GM21529 (cell line): ENCODE measurements at regions not wholly inside any gene's neighbourhood (a gene's known extent, or its start where the extent isn't known, plus 50 kb on each side); places are given as distances from the start of the nearest gene placed in this dataset.
A peak's percentile ranks its signal among the peaks of the same experiment; 100 is the strongest.
"Not testable (repeated sequence)": the region's sequence is repeated elsewhere in the genome, so short reads cannot be mapped to it uniquely, and the experiment has no call there.

Source experiments
- ATAC-seq: cut with Tn5 transposase; IDR thresholded peaks from one replicate; pipeline ENCODE4 v1.9.1; 2021; ENCODE audit not compliant: unreplicated experiment

- no peak for ATAC-seq
These were observed 378.1 kb upstream of the SORCS1 start for GRCh38 chr10:107542607-107543006.

GRCh38 chr10:107542016-107542415 lies 377.5 kb upstream of the SORCS1 start:
- no peak for ATAC-seq

DNA sequence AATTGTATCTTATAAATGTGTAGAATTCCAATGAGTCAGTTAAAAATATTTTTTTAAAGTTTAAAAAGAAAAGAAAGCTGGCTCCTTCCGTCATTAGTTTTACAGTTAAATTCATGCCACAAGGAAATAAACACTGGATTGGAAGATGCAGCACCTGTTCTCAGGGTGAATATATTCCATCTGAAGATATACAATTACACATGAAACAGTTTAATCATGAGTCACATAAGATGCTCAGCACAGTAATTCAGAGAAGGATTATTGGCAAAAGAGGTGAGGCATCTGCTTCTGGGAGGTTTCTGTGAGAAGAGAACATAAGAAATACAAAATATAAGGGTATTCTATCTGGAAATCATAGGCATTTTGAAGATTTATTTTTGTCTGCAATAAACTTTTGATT lies 376.5 kb upstream of the SORCS1 start:
- no peak for ATAC-seq

DNA sequence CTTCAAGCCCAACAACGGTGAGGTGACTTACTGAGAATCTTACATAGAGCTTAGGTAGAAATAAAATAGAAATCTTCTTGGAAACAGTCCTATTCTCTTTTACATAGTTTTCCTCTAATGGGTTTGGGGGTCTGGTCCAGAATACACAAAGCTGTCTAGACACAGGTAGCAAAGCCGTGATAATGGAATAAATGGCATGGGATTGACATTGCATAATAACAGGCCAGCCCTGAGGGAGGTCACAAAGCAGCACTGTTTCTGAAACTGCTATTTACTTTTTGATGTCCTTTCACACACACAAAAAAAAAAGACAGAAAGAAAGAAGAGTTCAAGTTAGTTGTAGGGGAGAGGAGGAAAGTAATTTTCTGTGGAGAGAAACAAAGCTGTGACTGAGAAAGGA lies 364.8 kb upstream of the SORCS1 start:
- ATAC-seq: no peak

DNA sequence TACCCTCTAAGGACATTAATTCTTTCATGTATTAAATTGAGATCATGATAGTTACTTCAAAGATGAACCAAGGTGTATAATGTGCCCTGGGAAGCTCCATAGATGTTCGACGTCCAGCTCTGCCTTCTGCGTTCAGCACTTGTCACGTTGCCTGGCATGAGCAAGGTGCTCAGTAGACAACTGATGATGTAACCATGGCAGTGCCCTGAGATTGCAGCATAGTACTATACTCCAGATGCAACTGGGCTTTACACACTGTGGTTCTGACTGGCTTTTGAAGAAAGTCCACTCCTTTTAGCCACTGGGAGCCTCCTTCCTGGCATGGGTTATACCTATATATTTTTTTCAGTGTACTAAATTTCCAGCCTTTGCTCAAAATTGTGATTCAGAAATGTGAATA lies 355.8 kb upstream of the SORCS1 start:
- ATAC-seq: no peak

DNA sequence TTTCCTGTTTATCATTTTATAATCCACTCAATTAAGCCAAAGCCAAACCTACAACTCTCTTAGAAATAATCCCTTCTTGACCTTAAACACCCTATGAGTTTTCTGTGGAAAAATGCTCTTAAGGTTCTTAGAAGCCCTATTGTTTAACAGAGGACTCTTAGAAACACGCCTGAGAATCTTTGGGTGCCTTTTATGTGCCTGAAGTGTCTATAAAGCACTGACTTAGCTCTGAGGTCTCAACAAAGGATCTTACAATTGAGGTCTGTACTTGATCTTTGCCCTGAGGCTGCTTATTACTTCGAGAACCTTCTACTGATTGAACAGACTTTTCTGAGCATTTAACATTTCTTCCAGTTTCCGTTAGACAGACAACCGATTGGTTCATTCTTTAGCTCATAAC lies 353.3 kb upstream of the SORCS1 start:
- ATAC-seq: no peak

DNA sequence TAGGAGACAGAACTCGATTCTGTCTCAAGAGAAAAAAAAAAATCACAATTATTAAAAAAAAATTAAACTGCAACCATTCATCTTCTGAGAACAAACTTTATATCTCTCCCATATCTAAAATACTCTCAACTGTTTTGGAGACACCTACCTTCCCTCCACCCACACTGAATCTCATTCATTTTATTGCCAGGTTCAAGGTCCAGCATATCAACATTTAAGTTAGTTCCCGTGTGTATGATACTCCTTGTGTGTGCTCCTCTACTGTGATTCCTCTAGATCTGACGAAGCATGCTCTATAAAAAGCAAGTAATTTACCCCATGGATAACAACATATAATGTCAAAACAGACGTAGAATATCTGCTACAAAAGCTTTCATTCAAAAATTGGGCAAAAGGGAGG lies 351.8 kb upstream of the SORCS1 start:
- no peak for ATAC-seq

DNA sequence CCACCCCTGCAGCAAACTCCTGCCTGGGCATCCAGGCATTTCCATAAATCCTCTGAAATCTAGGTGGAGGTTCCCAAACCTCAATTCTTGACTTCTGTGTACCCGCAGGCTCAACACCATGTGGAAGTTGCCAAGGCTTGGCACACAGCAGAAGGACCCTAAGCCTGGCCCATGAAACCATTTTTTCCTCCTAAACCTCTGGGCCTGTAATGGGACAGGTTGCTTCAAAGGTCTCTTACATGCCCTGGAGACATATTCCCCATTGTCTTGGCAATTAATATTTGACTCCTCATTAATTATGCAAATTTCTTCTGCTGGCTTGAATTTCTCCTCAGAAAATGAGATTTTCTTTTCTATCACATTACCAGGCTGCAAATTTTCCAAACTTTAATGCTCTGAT lies 339.5 kb upstream of the SORCS1 start:
- ATAC-seq: not testable (repeated sequence)

GRCh38 chr10:107502229-107502985 lies 337.9 kb upstream of the SORCS1 start:
- ATAC-seq: no peak

DNA sequence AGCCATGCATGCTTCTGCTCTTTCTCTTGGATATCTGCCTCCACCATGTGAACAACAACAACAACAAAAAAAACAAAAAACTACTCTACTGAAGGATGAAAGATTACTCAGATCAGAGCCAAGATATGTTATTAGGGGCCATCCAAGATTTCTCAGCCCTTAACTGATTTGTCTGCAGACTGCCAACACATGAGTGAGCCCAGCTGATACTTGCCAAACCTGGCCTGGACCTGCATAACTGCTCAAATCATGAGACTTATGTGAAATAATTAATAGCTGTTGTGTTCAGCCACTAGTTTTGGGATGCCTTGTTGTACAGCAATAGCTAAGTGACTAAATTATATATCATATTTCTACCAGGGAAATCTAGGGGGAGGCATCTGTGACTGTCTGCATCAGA lies 334.5 kb upstream of the SORCS1 start:
- ATAC-seq: no peak

DNA sequence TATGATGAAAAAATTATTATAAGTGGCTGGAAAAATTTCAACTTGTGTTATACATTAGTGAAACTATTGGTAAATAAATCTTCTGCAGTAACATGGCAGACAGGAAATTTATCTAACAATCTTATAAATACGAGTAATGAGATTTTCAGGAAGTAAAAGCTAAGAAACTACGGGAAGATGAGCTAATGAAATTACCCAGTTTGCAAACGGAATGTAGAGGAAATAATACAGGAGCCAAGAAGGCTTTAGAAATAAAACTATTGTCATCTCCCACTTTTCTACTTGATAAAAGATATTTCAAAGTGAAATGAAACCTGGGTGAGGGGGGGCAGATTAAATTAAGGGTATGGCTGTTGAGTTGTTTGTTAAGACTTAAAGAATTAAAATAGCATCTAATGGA lies 332.5 kb upstream of the SORCS1 start:
- ATAC-seq: no peak

- no peak for ATAC-seq
These were observed 332.1 kb upstream of the SORCS1 start for GRCh38 chr10:107496594-107496993.

- no peak for ATAC-seq
These were observed 327.9 kb upstream of the SORCS1 start for GRCh38 chr10:107492389-107492788.

DNA sequence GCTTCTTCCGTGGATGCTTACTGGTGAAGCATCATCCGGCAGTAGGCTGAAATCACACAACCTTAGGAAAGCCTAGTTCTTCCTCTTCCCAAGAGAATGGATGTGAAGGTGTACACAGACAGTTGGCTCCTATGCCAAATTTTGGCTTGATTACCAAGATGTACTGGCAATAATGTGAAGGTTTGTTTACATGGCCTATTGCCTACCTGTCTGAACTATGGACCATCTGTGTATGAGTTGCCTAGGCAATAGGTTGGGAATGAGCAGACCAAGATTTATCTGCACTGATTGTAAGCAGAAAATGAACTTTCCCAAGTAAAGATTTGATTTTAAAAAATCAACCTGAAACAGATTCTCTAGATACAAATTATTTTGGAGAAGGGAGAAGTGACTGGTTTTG lies 325.9 kb upstream of the SORCS1 start:
- no peak for ATAC-seq

GRCh38 chr10:107487284-107487683 lies 322.8 kb upstream of the SORCS1 start:
- ATAC-seq: no peak

DNA sequence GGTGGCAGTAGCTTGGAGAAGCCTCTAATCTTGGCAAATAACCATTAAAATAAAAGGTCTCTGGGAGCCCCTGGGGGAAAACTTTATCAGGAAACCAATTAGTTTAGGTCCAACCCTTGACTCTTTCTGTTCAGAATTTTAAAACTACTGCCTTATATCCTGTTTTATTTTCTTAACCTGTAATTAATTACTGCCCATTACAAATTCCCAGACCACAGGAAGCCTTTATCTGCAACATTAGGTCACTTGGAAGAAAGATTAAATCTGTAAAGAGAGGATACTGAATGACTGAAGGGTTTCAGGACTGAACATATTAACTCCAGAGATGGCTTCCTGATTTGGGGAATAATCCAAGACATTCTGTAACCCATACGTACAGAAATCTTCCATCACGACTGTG lies 320.5 kb upstream of the SORCS1 start:
- ATAC-seq: no peak

GRCh38 chr10:107481881-107482280 lies 317.4 kb upstream of the SORCS1 start:
- no peak for ATAC-seq

GRCh38 chr10:107481224-107481623 lies 316.7 kb upstream of the SORCS1 start:
- no peak for ATAC-seq

GRCh38 chr10:107480781-107481180 lies 316.3 kb upstream of the SORCS1 start:
- ATAC-seq: no peak

GRCh38 chr10:107477266-107477665 lies 312.8 kb upstream of the SORCS1 start:
- ATAC-seq: peak; percentile 55

- ATAC-seq: no peak
These were observed 311.9 kb upstream of the SORCS1 start for GRCh38 chr10:107476408-107476807.

DNA sequence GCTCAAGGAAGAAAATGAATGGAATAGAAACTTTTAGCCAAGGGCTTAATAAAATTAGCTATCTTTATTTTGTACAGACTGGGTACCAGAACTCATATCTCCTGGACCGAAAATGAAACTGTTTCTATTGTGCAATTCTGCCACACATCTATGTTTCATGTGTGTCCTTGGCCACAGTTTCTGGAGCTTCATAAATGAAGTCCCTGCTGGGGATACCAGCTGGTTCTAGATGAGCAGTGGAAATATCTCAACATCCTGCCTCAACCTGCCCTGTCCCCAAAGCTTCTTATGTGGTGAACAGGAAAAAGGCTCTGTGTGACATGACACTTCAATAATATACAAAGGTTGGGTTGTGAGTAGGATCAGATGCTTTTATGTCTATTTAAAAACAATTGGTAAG lies 310.1 kb upstream of the SORCS1 start:
- no peak for ATAC-seq

DNA sequence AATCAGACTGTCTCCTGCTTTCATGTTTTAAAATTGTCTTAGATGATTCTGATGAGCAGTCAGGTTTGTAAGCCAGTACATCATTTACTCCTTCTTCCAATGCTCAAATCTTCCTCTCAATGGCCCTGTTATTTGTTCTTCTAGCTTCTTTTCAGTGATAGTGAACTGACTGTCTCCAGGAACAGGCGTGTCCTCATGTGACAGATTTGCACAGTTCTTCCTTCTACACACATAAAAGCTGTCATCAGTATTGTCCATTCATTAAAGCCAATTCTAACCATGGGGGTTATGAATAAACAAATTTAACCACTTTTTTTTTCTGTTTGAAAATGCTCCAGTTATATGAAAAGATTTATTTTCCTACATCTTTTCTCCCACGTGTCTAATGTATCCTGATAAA lies 308.7 kb upstream of the SORCS1 start:
- no peak for ATAC-seq
